GM12872 (cell line): ENCODE measurements at regions not wholly inside any gene's neighbourhood (a gene's known extent, or its start where the extent isn't known, plus 50 kb on each side); places are given as distances from the start of the nearest gene placed in this dataset.

Source experiments
- TF ChIP-seq, protein P1 (sequence below): IDR thresholded peaks from 3 replicates; pipeline ENCODE4 v1.5.1; 2011; ENCODE audit warnings: low read depth, mild to moderate bottlenecking, low read length, moderate library complexity; ENCODE audit not compliant: insufficient read depth

DNA sequence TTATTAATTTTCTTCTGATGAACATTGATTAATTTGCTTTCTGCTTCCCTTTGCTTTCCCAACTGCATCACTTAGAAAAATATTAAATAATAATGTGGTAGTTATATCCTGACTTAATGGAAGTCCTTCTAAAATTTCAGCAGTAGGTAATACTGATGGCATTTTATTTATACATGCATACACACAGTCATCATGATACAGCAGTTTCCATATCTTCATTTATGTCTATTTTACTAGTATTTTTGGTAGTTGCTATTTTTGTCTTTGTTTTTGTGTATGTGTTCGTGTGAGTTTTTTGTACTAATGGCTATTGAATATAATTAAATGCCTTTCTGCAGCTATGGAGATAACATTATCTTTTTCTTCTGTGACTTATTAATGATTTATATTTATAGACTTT is 484.7 kb upstream of the CNTN5 start:
- TF ChIP-seq, protein P1, sequence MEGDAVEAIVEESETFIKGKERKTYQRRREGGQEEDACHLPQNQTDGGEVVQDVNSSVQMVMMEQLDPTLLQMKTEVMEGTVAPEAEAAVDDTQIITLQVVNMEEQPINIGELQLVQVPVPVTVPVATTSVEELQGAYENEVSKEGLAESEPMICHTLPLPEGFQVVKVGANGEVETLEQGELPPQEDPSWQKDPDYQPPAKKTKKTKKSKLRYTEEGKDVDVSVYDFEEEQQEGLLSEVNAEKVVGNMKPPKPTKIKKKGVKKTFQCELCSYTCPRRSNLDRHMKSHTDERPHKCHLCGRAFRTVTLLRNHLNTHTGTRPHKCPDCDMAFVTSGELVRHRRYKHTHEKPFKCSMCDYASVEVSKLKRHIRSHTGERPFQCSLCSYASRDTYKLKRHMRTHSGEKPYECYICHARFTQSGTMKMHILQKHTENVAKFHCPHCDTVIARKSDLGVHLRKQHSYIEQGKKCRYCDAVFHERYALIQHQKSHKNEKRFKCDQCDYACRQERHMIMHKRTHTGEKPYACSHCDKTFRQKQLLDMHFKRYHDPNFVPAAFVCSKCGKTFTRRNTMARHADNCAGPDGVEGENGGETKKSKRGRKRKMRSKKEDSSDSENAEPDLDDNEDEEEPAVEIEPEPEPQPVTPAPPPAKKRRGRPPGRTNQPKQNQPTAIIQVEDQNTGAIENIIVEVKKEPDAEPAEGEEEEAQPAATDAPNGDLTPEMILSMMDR: no peak

DNA sequence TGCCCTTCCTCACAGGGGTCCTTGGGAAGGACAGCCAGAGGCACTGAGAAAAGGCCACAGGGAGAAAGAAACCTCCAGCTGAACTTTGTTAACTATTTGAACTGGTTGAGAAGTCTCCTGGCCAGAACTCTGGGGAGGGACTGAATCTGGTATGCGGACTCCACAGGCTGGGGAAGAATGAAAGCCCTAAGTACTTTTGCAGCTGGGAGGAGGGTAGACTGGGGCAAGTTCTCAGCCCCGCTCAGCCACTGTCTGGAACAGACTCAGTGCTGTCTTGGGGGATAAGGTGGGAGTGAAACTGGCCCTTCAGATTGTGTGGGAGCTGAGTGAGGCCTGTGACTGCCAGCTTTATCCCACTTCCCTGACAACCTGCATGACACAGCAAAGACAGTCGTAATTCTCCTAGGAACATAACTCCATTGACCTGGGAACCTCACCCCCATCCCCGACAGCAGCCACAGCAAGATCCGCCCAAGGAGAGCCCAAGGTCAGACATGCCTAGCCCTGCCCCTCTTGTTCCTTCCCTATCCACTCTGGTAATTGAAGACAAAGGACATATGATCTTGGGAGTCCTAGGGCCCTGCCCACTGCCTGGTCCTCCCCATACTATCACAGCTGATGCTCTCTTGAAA is 475.1 kb upstream of the CNTN5 start:
- TF ChIP-seq, protein P1: no peak

DNA sequence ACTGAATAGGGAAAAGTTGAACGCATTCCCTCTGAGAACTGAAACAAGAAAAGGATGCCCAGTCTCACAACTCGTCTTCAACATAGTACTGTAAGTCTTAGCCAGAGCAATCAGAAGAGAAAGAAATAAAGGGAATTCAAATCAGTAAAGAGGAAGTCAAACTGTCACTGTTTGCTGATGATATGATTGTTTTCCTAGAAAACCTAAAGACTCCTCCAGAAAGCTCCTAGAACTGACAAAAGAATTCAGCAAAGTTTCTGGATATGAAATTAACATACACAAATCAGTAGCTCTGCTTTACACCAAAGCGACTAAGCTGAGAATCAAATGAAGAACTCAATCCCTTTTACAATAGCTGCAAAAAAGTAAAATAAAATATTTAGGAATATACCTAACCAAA is 471.2 kb upstream of the CNTN5 start:
- TF ChIP-seq, protein P1: no peak

DNA sequence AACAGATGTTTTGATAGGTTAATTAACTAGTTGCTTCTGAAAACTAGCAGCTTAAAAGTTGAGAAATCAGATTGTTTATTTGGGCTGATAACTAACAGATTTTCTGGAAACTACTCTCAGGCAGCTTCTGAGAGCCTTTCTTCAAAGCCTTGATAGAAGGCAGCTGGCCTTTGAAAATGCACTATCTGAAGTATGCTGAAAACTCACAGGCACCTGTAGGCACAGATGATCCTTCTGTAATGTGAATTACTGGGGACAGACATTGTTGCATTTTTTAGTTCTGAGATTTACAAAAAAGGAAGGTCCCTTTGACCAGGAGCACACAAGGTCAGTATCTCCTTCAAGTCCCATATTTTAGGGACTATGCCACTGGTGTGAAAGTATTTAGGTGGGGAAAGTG is 460.8 kb upstream of the CNTN5 start:
- TF ChIP-seq, protein P1: no peak

DNA sequence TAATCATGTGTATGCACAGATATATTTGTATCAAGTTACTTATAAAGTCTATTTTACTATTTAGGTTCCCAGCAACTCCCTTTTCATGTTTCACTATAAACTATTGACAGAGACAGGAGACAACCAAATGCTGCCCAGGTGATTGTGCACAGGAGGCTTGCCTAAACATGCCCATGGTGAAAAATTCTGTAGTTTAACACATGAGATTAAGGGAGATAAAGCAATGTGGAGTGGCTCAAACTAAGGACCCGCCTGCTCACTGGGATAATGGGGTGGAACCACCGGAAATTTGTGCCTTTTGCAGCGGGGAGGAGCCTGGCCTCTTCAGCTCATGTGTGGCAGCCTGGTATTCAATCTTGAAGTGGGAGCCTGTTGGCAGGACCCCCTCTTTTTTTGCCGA is 459.5 kb upstream of the CNTN5 start:
- TF ChIP-seq, protein P1: no peak

DNA sequence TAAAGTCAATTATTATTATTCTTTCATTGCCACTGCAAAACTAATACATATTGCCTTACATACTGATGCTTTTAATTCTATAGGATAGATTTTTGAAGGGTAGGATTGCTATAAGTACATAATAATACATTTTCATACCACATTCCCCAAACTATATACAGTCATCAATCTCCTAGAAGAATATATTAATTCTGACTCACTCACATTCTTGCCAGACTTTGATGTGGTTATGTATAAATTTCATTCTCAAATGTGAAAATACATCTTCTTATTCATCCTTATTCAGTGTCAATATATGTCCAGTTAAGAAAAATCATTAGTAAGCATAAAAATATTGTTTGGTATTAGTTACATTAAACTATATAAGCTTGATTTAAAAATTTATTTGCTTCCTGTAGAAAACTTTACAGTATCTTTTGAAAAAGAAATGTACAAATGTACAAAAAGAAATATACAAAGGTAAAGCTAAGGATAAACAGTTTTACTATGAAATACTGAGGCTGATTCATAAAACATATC is 458.8 kb upstream of the CNTN5 start:
- TF ChIP-seq, protein P1: no peak

DNA sequence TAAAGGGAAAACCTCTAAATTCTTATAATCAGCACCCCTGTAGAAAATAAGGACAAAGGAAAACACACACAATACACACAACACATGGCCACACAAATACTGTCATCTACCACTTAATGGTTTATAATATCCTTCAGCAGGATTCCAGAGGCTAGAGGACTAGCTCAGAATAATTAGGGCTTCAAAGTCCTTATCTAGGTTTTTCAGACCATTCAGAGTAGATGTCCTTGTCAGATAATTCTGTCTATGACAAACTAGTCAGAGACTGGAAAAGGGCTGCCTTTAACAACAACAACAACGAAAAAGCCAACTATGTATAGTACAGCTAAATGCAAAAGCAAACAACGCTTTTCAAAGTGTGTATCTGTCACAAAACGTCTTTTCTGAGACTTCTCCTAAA is 456.5 kb upstream of the CNTN5 start:
- TF ChIP-seq, protein P1: no peak
